Small intestine (tissue), 7 donors: ENCODE measurements at regions not wholly inside any gene's neighbourhood (a gene's known extent, or its start where the extent isn't known, plus 50 kb on each side); places are given as distances from the start of the nearest gene placed in this dataset.
A peak's percentile ranks its signal among the peaks of the same experiment; 100 is the strongest.

Experiments
- DNase-seq, 2 donors: peaks; one replicate each; pipeline versions ENCODE4 v3.0.0 to v3.0.0-alpha.2; 2013
- FAIRE-seq: peaks from 2 replicates; lab custom pipeline; 2012; peaks lifted over from hg19 to GRCh38; lab: Jason Lieb, UNC
- H3K27ac ChIP-seq, 3 donors: one replicate each; pipeline ENCODE4 v1.5.1; 2013; ENCODE audit warnings: low read length in 2 of 3, mild to moderate bottlenecking in 2 of 3, control low read depth in 1 of 3, inconsistent platforms in 1 of 3, low read depth in 1 of 3, moderate library complexity in 1 of 3
- H3K27me3 ChIP-seq, 3 donors: one replicate each; pipeline ENCODE4 v1.6.1; 2013; ENCODE audit warnings: low read length in 3 of 3, inconsistent platforms in 1 of 3; ENCODE audit not compliant: control insufficient read depth in 3 of 3, insufficient read depth in 3 of 3
- H3K36me3 ChIP-seq, 3 donors: one replicate each; pipeline ENCODE4 v1.6.1; 2013; ENCODE audit warnings: low read length in 3 of 3, inconsistent platforms in 1 of 3, low read depth in 1 of 3, mild to moderate bottlenecking in 1 of 3, moderate library complexity in 1 of 3; ENCODE audit not compliant: control insufficient read depth in 3 of 3, insufficient read depth in 2 of 3
- H3K4me1 ChIP-seq, 3 donors: one replicate each; pipeline ENCODE4 v1.6.1; 2013; ENCODE audit warnings: low read length in 2 of 3, inconsistent platforms in 1 of 3, low read depth in 1 of 3, mild to moderate bottlenecking in 1 of 3, moderate library complexity in 1 of 3; ENCODE audit not compliant: control insufficient read depth in 3 of 3, insufficient read depth in 2 of 3
- H3K4me3 ChIP-seq, 3 donors: one replicate each; pipeline ENCODE4 v1.5.1; 2013; ENCODE audit warnings: low read length in 3 of 3, control low read depth in 1 of 3, inconsistent platforms in 1 of 3, low read depth in 1 of 3, mild to moderate bottlenecking in 1 of 3, moderate library complexity in 1 of 3
- H3K9me3 ChIP-seq, 2 donors: one replicate each; pipeline ENCODE4 v1.6.1; 2013; ENCODE audit warnings: low read depth in 1 of 2, low read length in 1 of 2; ENCODE audit not compliant: control insufficient read depth in 2 of 2, insufficient read depth in 1 of 2
- WGBS, 3 donors: extraction: QIAGEN DNeasy Blood & Tissue Kit; methylation state at CpG; one replicate each; pipeline ENCODE4 v1.1.7; 2013; 5-methylcytosine and 5-hydroxymethylcytosine counted together
- donor health status: healthy with polysubstance abuse.
- donor health status: control.
- donor health status: control.
- donor health status: Bipolar disorder and iron deficiency.
- donor health status: healthy.

DNA sequence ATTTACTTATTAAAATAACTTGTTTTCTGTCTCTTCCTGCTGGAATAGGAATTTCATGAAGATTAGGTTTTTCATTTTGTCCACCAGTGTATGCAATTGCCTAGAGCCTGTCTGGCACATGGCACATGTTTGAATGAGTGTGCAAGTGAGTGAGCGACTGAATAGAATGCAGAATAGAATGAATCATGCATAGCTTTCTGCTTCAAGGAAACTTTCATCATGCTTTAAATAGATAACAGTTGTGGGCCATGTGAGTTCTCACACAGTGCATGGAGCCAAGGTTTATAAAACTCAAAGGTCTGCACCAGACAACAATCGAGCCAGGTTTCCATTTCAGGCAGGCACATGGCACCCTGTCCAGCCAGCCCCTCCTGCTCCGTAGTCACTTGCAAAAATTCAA lies 74.2 kb upstream of the HECW1 start:
- FAIRE-seq (no peak), DNase-seq (no peak)
- Histone ChIP-seq H3K27ac (no peak overlapping the region), H3K4me1 (no peaks in the 10 kb centered on the region), H3K4me3 (no peak overlapping the region), H3K9me3 (no peaks in the 10 kb centered on the region), H3K27me3 (peaks cover 0 to 2% (median 0%) of the 10 kb centered on the region in 3 donors), H3K36me3 (no peaks in the 10 kb centered on the region)
- 72 to 80% (median 79%) methylated on average over 3 of the region's 3 CpGs for WGBS, 3 donors

- no peaks in the 10 kb centered on the region for H3K9me3 ChIP-seq
- DNase-seq, result no peak
- H3K27me3 ChIP-seq, result peaks cover 0 to 2% (median 0%) of the 10 kb centered on the region in 3 donors
- no peak overlapping the region for H3K4me3 ChIP-seq
- no peak for FAIRE-seq
- 32 to 51% (median 46%) methylated on average over 3 of the region's 3 CpGs for WGBS, 3 donors
- H3K36me3 ChIP-seq, result no peaks in the 10 kb centered on the region
- no peak overlapping the region for H3K27ac ChIP-seq
- H3K4me1 ChIP-seq, result no peaks in the 10 kb centered on the region
Measured at GRCh38 chr7:43039346-43039745, 73.1 kb upstream of the HECW1 start.

DNA sequence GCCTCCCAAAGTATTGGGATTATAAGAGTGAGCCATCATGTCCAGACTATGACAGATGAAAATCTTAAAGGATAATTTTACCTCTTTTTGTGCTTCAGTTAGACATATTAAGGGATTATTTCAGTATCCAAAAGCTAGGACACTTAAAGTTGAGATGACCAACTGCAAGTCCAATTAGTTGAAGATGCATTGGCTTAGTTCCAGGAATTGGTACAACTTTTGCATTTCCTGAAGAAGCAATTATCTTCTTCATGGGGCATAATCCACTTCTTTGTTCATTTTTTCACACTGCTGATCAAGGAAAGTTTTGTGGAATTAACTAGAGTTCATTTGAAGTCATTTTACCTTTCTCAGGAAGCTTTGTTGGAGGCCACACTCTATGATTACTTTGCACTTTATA lies 72.0 kb upstream of the HECW1 start:
- Histone ChIP-seq H3K4me1 (no peaks in the 10 kb centered on the region), H3K4me3 (no peak overlapping the region), H3K27ac (no peak overlapping the region), H3K9me3 (no peaks in the 10 kb centered on the region), H3K27me3 (peaks cover 0 to 2% (median 0%) of the 10 kb centered on the region in 3 donors), H3K36me3 (no peaks in the 10 kb centered on the region)
- DNase-seq (no peak), FAIRE-seq (no peak)

- Histone ChIP-seq H3K4me3 (no peak overlapping the region), H3K9me3 (no peaks in the 10 kb centered on the region), H3K27ac (no peak overlapping the region), H3K4me1 (no peaks in the 10 kb centered on the region), H3K27me3 (peaks cover 0 to 2% (median 0%) of the 10 kb centered on the region in 3 donors), H3K36me3 (no peaks in the 10 kb centered on the region)
- 40 to 78% (median 49%) methylated on average over 2 of the region's 2 CpGs for WGBS, 3 donors
- FAIRE-seq, result no peak
- DNase-seq, result no peak
Measured at GRCh38 chr7:43041105-43041504, 71.3 kb upstream of the HECW1 start.

DNA sequence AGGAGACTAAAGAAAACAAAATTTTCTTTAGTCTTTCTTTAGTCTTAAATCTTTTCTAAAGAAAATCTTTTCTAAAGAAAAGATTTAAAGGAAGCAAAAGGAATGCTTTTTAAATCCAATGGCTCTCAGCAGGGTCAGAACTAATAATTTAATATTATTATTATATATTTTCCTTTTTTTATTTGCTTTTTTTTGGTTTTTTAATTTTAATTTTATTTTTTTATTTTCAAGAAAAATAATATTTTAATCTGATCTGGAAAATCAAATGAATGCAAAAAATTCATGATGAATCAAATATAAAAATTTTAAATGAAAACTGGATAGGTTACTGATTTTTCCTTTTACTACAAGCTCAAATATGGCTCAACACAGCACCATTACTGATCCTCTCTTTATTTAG lies 70.7 kb upstream of the HECW1 start:
- Histone ChIP-seq H3K27ac (no peak overlapping the region), H3K36me3 (no peaks in the 10 kb centered on the region), H3K27me3 (peaks cover 0 to 2% (median 0%) of the 10 kb centered on the region in 3 donors), H3K9me3 (no peaks in the 10 kb centered on the region), H3K4me3 (no peak overlapping the region), H3K4me1 (no peaks in the 10 kb centered on the region)
- DNase-seq (no peak), FAIRE-seq (peak; percentile 73)

GRCh38 chr7:43042302-43042701 lies 70.1 kb upstream of the HECW1 start:
- no peaks in the 10 kb centered on the region for H3K4me1 ChIP-seq
- no peak overlapping the region for H3K27ac ChIP-seq
- WGBS, 3 donors, result 68 to 84% (median 79%) methylated on average over 3 of the region's 3 CpGs
- H3K9me3 ChIP-seq, result no peaks in the 10 kb centered on the region
- DNase-seq, result no peak
- no peaks in the 10 kb centered on the region for H3K36me3 ChIP-seq
- no peak for FAIRE-seq
- H3K27me3 ChIP-seq, result peaks cover 0 to 2% (median 0%) of the 10 kb centered on the region in 3 donors
- H3K4me3 ChIP-seq, result no peak overlapping the region

GRCh38 chr7:43044511-43044910 lies 67.9 kb upstream of the HECW1 start:
- no peaks in the 10 kb centered on the region for H3K4me1 ChIP-seq
- peaks cover 0 to 2% (median 0%) of the 10 kb centered on the region in 3 donors for H3K27me3 ChIP-seq
- H3K9me3 ChIP-seq, result no peaks in the 10 kb centered on the region
- no peak overlapping the region for H3K27ac ChIP-seq
- H3K36me3 ChIP-seq, result no peaks in the 10 kb centered on the region
- FAIRE-seq (no peak), DNase-seq (no peak)
- no peak overlapping the region for H3K4me3 ChIP-seq
- 35 to 61% (median 59%) methylated on average over 1 of the region's 1 CpG for WGBS, 3 donors

- Histone ChIP-seq H3K27ac (no peak overlapping the region), H3K9me3 (no peaks in the 10 kb centered on the region), H3K4me1 (no peaks in the 10 kb centered on the region), H3K27me3 (no peaks in the 10 kb centered on the region), H3K4me3 (no peak overlapping the region), H3K36me3 (no peaks in the 10 kb centered on the region)
- WGBS, 3 donors, result 26 to 33% (median 31%) methylated on average over 4 of the region's 4 CpGs
- FAIRE-seq (no peak), DNase-seq (no peak)
Measured at GRCh38 chr7:43054052-43054722, 58.3 kb upstream of the HECW1 start.

DNA sequence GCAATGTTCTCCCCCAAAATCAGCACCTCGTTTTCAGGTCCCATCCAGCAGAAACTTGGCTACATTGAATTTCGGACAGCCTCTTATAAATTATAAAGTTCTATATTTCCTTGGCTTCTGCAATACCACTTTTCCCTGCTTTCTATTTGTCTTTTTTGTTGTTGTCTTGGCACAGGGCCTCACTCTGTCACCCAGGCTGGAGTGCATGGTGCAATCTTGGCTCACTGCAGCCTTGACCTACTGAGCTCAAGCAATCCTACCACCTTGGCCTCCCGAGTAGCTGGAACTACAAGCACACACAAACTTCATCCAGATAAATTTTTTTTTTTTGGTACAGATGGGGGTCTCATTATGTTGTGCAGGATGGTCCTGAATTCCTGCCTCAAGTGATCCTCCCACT lies 55.3 kb upstream of the HECW1 start:
- Histone ChIP-seq H3K9me3 (no peaks in the 10 kb centered on the region), H3K4me3 (no peak overlapping the region), H3K4me1 (no peaks in the 10 kb centered on the region), H3K27me3 (no peaks in the 10 kb centered on the region), H3K27ac (no peak overlapping the region), H3K36me3 (no peaks in the 10 kb centered on the region)
- no peak for FAIRE-seq
- WGBS, 3 donors, result 59 to 79% (median 72%) methylated on average over 3 of the region's 3 CpGs
- no peak for DNase-seq
